ENCODE measurements at regions not wholly inside any gene's neighbourhood (a gene's known extent, or its start where the extent isn't known, plus 50 kb on each side); places are given as distances from the start of the nearest gene placed in this dataset.

GRCh38 chr10:43802988-43803696 lies 154.5 kb upstream of the ZNF32 start:
- DNase-seq: no peak

- DNase-seq: no peak
Observed at GRCh38 chr10:43801626-43802025, 152.9 kb upstream of the ZNF32 start.

- no peak for DNase-seq
Observed at GRCh38 chr10:43801140-43801539, 152.5 kb upstream of the ZNF32 start.

GRCh38 chr10:43796781-43797180 lies 148.1 kb upstream of the ZNF32 start:
- DNase-seq: no peak

- DNase-seq: no peak
Observed at GRCh38 chr10:43795639-43796038, 147.0 kb upstream of the ZNF32 start.

GRCh38 chr10:43795093-43795492 lies 146.4 kb upstream of the ZNF32 start:
- DNase-seq: no peak

GRCh38 chr10:43794181-43794815 lies 145.6 kb upstream of the ZNF32 start:
- DNase-seq: no peak

- DNase-seq: no peak
Observed at GRCh38 chr10:43793704-43794103, 145.0 kb upstream of the ZNF32 start.

GRCh38 chr10:43790147-43790546 lies 141.5 kb upstream of the ZNF32 start:
- no peak for DNase-seq

GRCh38 chr10:43785252-43785651 lies 136.6 kb upstream of the ZNF32 start:
- DNase-seq: no peak

GRCh38 chr10:43782814-43783213 lies 134.1 kb upstream of the ZNF32 start:
- DNase-seq: no peak

GRCh38 chr10:43781480-43782361 lies 133.0 kb upstream of the ZNF32 start:
- no peak for DNase-seq

- no peak for DNase-seq
Observed at GRCh38 chr10:43778571-43778970, 129.9 kb upstream of the ZNF32 start.

GRCh38 chr10:43775384-43775783 lies 126.7 kb upstream of the ZNF32 start:
- DNase-seq: no peak

GRCh38 chr10:43774234-43774769 lies 125.6 kb upstream of the ZNF32 start:
- no peak for DNase-seq

GRCh38 chr10:43773736-43774135 lies 125.1 kb upstream of the ZNF32 start:
- no peak for DNase-seq

GRCh38 chr10:43772171-43772570 lies 123.5 kb upstream of the ZNF32 start:
- no peak for DNase-seq

GRCh38 chr10:43771675-43772074 lies 123.0 kb upstream of the ZNF32 start:
- DNase-seq: no peak

GRCh38 chr10:43765516-43765915 lies 116.8 kb upstream of the ZNF32 start:
- DNase-seq: no peak

GRCh38 chr10:43763846-43764245 lies 115.2 kb upstream of the ZNF32 start:
- DNase-seq: no peak

GRCh38 chr10:43760514-43760913 lies 111.8 kb upstream of the ZNF32 start:
- no peak for DNase-seq

GRCh38 chr10:43759216-43759615 lies 110.5 kb upstream of the ZNF32 start:
- DNase-seq: no peak

GRCh38 chr10:43756341-43756740 lies 107.7 kb upstream of the ZNF32 start:
- DNase-seq: no peak

Data from DMS 273 treated with DMSO at 0.1 percent for 48 hours (cell line).